ENCODE measurements at regions not wholly inside any gene's neighbourhood (a gene's known extent, or its start where the extent isn't known, plus 50 kb on each side); places are given as distances from the start of the nearest gene placed in this dataset.

- TF ChIP-seq, protein P1, sequence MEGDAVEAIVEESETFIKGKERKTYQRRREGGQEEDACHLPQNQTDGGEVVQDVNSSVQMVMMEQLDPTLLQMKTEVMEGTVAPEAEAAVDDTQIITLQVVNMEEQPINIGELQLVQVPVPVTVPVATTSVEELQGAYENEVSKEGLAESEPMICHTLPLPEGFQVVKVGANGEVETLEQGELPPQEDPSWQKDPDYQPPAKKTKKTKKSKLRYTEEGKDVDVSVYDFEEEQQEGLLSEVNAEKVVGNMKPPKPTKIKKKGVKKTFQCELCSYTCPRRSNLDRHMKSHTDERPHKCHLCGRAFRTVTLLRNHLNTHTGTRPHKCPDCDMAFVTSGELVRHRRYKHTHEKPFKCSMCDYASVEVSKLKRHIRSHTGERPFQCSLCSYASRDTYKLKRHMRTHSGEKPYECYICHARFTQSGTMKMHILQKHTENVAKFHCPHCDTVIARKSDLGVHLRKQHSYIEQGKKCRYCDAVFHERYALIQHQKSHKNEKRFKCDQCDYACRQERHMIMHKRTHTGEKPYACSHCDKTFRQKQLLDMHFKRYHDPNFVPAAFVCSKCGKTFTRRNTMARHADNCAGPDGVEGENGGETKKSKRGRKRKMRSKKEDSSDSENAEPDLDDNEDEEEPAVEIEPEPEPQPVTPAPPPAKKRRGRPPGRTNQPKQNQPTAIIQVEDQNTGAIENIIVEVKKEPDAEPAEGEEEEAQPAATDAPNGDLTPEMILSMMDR (IDR thresholded peaks at IDR 0.05; ENCODE audit: insufficient read depth, low read length), result no peak
- no peak for TF ChIP-seq POLR2AphosphoS5 (IDR thresholded peaks at IDR 0.05; ENCODE audit: low read depth)
These were observed 117.7 kb upstream of the SMIM21 start for GRCh38 chr18:75545189-75545588.

Measured in HL-60 (cell line).